ENCODE measurements at regions not wholly inside any gene's neighbourhood (a gene's known extent, or its start where the extent isn't known, plus 50 kb on each side); places are given as distances from the start of the nearest gene placed in this dataset.

DNA sequence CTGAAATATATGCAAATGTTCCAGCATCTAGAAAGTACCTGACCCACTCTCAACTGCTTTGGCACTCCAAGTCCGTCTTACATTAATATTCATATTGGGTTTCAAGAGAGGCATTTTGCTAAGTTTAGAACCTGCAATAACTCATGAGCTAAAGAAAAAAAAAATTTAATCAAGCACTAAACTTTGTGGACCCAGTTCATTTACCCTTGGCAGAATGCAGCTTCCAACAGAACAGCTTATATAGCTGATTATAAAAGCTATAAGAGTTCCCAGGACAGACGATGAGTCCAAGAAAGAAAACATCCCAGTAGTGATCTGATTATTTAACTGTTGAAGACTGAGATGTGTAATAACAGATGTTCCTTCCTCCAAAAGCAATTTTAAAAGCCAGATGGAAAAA is 592.0 kb downstream of the KCNH5 start:
- H3K9me3 ChIP-seq (ENCODE audit: control insufficient read depth in 4 of 4, insufficient read depth in 3 of 4, low read length in 3 of 4), result no peaks in the 10 kb centered on the region
- H3K4me1 ChIP-seq (ENCODE audit: control insufficient read depth in 5 of 5, insufficient read depth in 5 of 5, low read length in 5 of 5), result no peaks in the 10 kb centered on the region
- no peak for DNase-seq
- no peak overlapping the region for H3K4me3 ChIP-seq
- H3K27me3 ChIP-seq (ENCODE audit: control insufficient read depth in 3 of 3, insufficient read depth in 3 of 3, low read length in 2 of 3), result no peaks in the 10 kb centered on the region
- ATAC-seq (ENCODE audit: insufficient read depth, low FRiP score), result no peak
- H3K36me3 ChIP-seq (ENCODE audit: control insufficient read depth in 4 of 4, insufficient read depth in 4 of 4, low read length in 4 of 4), result no peaks in the 10 kb centered on the region
- no peak overlapping the region for H3K9ac ChIP-seq (ENCODE audit: insufficient read depth in 1 of 2, low read length in 2 of 2)
- TF ChIP-seq, protein P1, sequence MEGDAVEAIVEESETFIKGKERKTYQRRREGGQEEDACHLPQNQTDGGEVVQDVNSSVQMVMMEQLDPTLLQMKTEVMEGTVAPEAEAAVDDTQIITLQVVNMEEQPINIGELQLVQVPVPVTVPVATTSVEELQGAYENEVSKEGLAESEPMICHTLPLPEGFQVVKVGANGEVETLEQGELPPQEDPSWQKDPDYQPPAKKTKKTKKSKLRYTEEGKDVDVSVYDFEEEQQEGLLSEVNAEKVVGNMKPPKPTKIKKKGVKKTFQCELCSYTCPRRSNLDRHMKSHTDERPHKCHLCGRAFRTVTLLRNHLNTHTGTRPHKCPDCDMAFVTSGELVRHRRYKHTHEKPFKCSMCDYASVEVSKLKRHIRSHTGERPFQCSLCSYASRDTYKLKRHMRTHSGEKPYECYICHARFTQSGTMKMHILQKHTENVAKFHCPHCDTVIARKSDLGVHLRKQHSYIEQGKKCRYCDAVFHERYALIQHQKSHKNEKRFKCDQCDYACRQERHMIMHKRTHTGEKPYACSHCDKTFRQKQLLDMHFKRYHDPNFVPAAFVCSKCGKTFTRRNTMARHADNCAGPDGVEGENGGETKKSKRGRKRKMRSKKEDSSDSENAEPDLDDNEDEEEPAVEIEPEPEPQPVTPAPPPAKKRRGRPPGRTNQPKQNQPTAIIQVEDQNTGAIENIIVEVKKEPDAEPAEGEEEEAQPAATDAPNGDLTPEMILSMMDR (IDR thresholded peaks at IDR 0.05; ENCODE audit: control extremely low read depth, extremely low read depth), result no peak
- WGBS, 2 donors, result 63 to 88% methylated on average over 2 of the region's 2 CpGs
- no peak overlapping the region for H3K27ac ChIP-seq (ENCODE audit: low read depth in 1 of 2, low read length in 1 of 2)

DNA sequence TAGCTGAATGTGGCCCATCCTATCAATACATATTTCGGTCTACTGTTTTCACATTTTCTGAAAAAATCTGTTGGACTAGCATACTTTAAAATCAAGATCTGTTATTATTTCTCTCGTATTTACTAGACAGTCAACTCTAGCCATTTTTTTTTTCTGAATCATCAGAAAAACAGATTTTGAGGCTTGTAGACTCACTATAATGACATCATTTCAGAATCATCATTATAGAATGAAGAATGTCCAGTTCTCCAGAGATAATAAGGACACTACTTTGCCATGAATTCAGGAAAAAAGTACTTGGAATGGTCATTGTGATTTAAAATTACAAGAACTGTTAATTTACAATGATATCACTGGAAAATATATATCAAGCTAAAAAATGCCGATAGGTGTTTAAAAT is 589.8 kb downstream of the KCNH5 start:
- TF ChIP-seq, protein P1 (IDR thresholded peaks at IDR 0.05; ENCODE audit: control extremely low read depth, extremely low read depth), result no peak
- Histone ChIP-seq H3K36me3 (ENCODE audit: control insufficient read depth in 4 of 4, insufficient read depth in 4 of 4, low read length in 4 of 4) (no peaks in the 10 kb centered on the region), H3K9me3 (ENCODE audit: control insufficient read depth in 4 of 4, insufficient read depth in 3 of 4, low read length in 3 of 4) (no peaks in the 10 kb centered on the region), H3K27ac (ENCODE audit: low read depth in 1 of 2, low read length in 1 of 2) (no peak overlapping the region), H3K4me3 (no peak overlapping the region), H3K27me3 (ENCODE audit: control insufficient read depth in 3 of 3, insufficient read depth in 3 of 3, low read length in 2 of 3) (no peaks in the 10 kb centered on the region), H3K9ac (ENCODE audit: insufficient read depth in 1 of 2, low read length in 2 of 2) (no peak overlapping the region), H3K4me1 (ENCODE audit: control insufficient read depth in 5 of 5, insufficient read depth in 5 of 5, low read length in 5 of 5) (no peaks in the 10 kb centered on the region)
- ATAC-seq (ENCODE audit: insufficient read depth, low FRiP score), result no peak
- 91 to 92% methylated on average over 3 of the region's 3 CpGs for WGBS, 2 donors
- no peak for DNase-seq

DNA sequence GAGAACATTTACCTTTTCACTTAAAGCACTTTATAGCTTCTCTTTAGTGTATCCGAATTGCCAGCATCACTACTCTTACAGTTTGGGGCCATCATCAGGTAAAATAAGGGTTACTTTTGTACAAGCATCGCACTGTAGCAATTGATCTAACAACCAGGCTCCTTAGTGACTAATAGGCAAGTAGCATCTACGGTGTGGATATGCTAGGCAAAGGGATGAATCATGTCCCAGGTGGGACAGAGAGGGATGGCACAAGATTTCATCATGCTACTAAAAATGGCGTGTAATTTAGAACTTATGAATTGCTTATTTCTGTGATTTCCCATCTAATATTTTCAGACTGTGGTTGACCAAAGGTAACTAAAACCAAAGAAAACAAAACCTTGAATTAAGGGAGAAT is 582.3 kb downstream of the KCNH5 start:
- no peaks in the 10 kb centered on the region for H3K4me1 ChIP-seq (ENCODE audit: control insufficient read depth in 5 of 5, insufficient read depth in 5 of 5, low read length in 5 of 5)
- H3K27me3 ChIP-seq (ENCODE audit: control insufficient read depth in 3 of 3, insufficient read depth in 3 of 3, low read length in 2 of 3), result no peaks in the 10 kb centered on the region
- WGBS, 2 donors, result 80 to 91% methylated on average over 4 of the region's 4 CpGs
- DNase-seq (no peak), ATAC-seq (ENCODE audit: insufficient read depth, low FRiP score) (no peak)
- H3K4me3 ChIP-seq, result no peak overlapping the region
- H3K9ac ChIP-seq (ENCODE audit: insufficient read depth in 1 of 2, low read length in 2 of 2), result no peak overlapping the region
- H3K36me3 ChIP-seq (ENCODE audit: control insufficient read depth in 4 of 4, insufficient read depth in 4 of 4, low read length in 4 of 4), result no peaks in the 10 kb centered on the region
- H3K27ac ChIP-seq (ENCODE audit: low read depth in 1 of 2, low read length in 1 of 2), result no peak overlapping the region
- TF ChIP-seq, protein P1 (IDR thresholded peaks at IDR 0.05; ENCODE audit: control extremely low read depth, extremely low read depth), result no peak
- no peaks in the 10 kb centered on the region for H3K9me3 ChIP-seq (ENCODE audit: control insufficient read depth in 4 of 4, insufficient read depth in 3 of 4, low read length in 3 of 4)

DNA sequence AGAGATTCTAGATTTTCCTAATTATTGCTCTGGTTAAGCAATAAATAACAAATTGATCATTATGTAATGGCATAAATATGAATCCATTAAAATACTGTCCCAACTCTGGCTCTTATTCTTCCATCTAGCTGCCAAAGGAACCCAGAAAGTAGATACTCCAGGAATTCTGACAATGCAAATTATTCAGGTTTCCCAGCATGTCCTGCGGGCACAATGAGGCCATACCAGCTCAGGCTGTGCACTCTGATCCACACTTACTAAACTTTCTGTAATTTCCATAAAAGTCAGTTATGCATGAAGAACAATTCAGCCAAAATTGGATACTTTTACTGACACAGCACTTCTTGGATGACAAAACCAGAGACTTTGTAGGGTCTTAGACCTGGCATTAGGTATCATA is 576.3 kb downstream of the KCNH5 start:
- no peak overlapping the region for H3K9ac ChIP-seq (ENCODE audit: insufficient read depth in 1 of 2, low read length in 2 of 2)
- H3K4me3 ChIP-seq, result no peak overlapping the region
- no peaks in the 10 kb centered on the region for H3K27me3 ChIP-seq (ENCODE audit: control insufficient read depth in 3 of 3, insufficient read depth in 3 of 3, low read length in 2 of 3)
- H3K9me3 ChIP-seq (ENCODE audit: control insufficient read depth in 4 of 4, insufficient read depth in 3 of 4, low read length in 3 of 4), result no peaks in the 10 kb centered on the region
- no peaks in the 10 kb centered on the region for H3K4me1 ChIP-seq (ENCODE audit: control insufficient read depth in 5 of 5, insufficient read depth in 5 of 5, low read length in 5 of 5)
- DNase-seq, result no peak
- 88 to 94% methylated on average over 1 of the region's 1 CpG for WGBS, 2 donors
- no peaks in the 10 kb centered on the region for H3K36me3 ChIP-seq (ENCODE audit: control insufficient read depth in 4 of 4, insufficient read depth in 4 of 4, low read length in 4 of 4)
- TF ChIP-seq, protein P1 (IDR thresholded peaks at IDR 0.05; ENCODE audit: control extremely low read depth, extremely low read depth), result no peak
- no peak overlapping the region for H3K27ac ChIP-seq (ENCODE audit: low read depth in 1 of 2, low read length in 1 of 2)
- ATAC-seq (ENCODE audit: insufficient read depth, low FRiP score), result no peak
